HEK293 (cell line): ENCODE measurements at regions not wholly inside any gene's neighbourhood (a gene's known extent, or its start where the extent isn't known, plus 50 kb on each side); places are given as distances from the start of the nearest gene placed in this dataset.

Source experiments
- CTCF ChIA-PET: fragments of 350-600 bp; formaldehyde crosslinking; extraction: SDS; loops from one replicate; lab custom pipeline; 2021; ENCODE audit warnings: antibody characterized with exemption; lab: Yijun Ruan, JAX
- POLR2A ChIA-PET: fragments of 300-600 bp; formaldehyde crosslinking; extraction: SDS; loops from one replicate; lab custom pipeline; 2020; ENCODE audit warnings: antibody characterized with exemption, inconsistent platforms; lab: Yijun Ruan, JAX
- H3K27ac ChIP-seq: fragments of 200-500 bp; sonication (Bioruptor generic); 2 replicates; pipeline ENCODE4 v1.5.1; 2014; ENCODE audit warnings: low read depth, low read length, control low read depth, inconsistent platforms; ENCODE audit errors: extremely low read depth
- H3K36me3 ChIP-seq, 2 experiments: fragments of 200-500 bp in 1 of 2; sonication (Bioruptor generic) in 1 of 2; 1 replicate in 1 of 2; 2 replicates in 1 of 2; pipeline ENCODE4 v1.5.1; 2014 to 2017; ENCODE audit warnings: inconsistent platforms in 2 of 2, low read length in 2 of 2; ENCODE audit not compliant: control insufficient read depth in 2 of 2, insufficient read depth in 1 of 2
- H3K4me1 ChIP-seq: fragments of 200-500 bp; sonication (Bioruptor generic); 2 replicates; pipeline ENCODE4 v1.5.1; 2014; ENCODE audit warnings: mild to moderate bottlenecking, low read length, inconsistent platforms; ENCODE audit not compliant: control insufficient read depth, insufficient read depth
- H3K4me3 ChIP-seq: 2 replicates; pipeline ENCODE4 v1.5.1; 2011; ENCODE audit warnings: low read depth, mild to moderate bottlenecking, control low read depth, low read length, moderate library complexity
- H3K9me3 ChIP-seq: fragments of 200-500 bp; sonication (Bioruptor generic); 2 replicates; pipeline ENCODE4 v1.5.1; 2014; ENCODE audit warnings: low read depth, low read length, inconsistent platforms; ENCODE audit not compliant: control insufficient read depth, insufficient read depth
- BCL6B ChIP-seq: fragments of 450-650 bp; formaldehyde crosslinking; IDR thresholded peaks from 2 replicates; pipeline ENCODE4 v1.5.1; 2017; ENCODE audit warnings: missing biosample characterization, missing genetic modification characterization
- SP3 ChIP-seq: fragments of 450-650 bp; formaldehyde crosslinking; IDR thresholded peaks from 2 replicates; pipeline ENCODE4 v1.5.1; 2016; ENCODE audit warnings: missing biosample characterization, missing genetic modification characterization
- SP7 ChIP-seq: fragments of 450-650 bp; formaldehyde crosslinking; IDR thresholded peaks from 2 replicates; pipeline ENCODE4 v1.5.1; 2016; ENCODE audit warnings: missing biosample characterization, missing genetic modification characterization
- ZNF138 ChIP-seq: fragments of 450-650 bp; formaldehyde crosslinking; IDR thresholded peaks from 2 replicates; pipeline ENCODE4 v1.5.1; 2016; ENCODE audit warnings: missing biosample characterization, missing genetic modification characterization, borderline replicate concordance
- ZNF140 ChIP-seq: fragments of 450-650 bp; formaldehyde crosslinking; IDR thresholded peaks from 2 replicates; pipeline ENCODE4 v1.5.1; 2016; ENCODE audit warnings: missing biosample characterization, missing genetic modification characterization
- ZNF2 ChIP-seq: fragments of 450-650 bp; formaldehyde crosslinking; IDR thresholded peaks from 2 replicates; pipeline ENCODE4 v1.5.1; 2016; ENCODE audit warnings: missing biosample characterization, missing genetic modification characterization
- ZNF354C ChIP-seq: fragments of 450-650 bp; formaldehyde crosslinking; IDR thresholded peaks from 2 replicates; pipeline ENCODE4 v1.5.1; 2016; ENCODE audit warnings: missing biosample characterization, missing genetic modification characterization, low read depth, borderline replicate concordance
- ZNF391 ChIP-seq: fragments of 450-650 bp; formaldehyde crosslinking; IDR thresholded peaks from 2 replicates; pipeline ENCODE4 v1.5.1; 2016; ENCODE audit warnings: low read depth, missing biosample characterization, missing genetic modification characterization, borderline replicate concordance
- ZNF423 ChIP-seq: fragments of 450-650 bp; formaldehyde crosslinking; IDR thresholded peaks from 2 replicates; pipeline ENCODE4 v1.5.1; 2016; ENCODE audit warnings: missing biosample characterization, missing genetic modification characterization
- ZNF473 ChIP-seq: fragments of 450-650 bp; formaldehyde crosslinking; IDR thresholded peaks from 2 replicates; pipeline ENCODE4 v1.5.1; 2017; ENCODE audit warnings: missing biosample characterization, missing genetic modification characterization
- ZNF549 ChIP-seq: fragments of 450-650 bp; IDR thresholded peaks from 2 replicates; pipeline ENCODE4 v1.5.1; 2018; ENCODE audit warnings: missing biosample characterization, missing genetic modification characterization, mild to moderate bottlenecking, inconsistent platforms, moderate library complexity
- ZNF580 ChIP-seq: fragments of 450-650 bp; formaldehyde crosslinking; IDR thresholded peaks from 2 replicates; pipeline ENCODE4 v1.5.1; 2016; ENCODE audit warnings: missing biosample characterization, missing genetic modification characterization
- ZNF629 ChIP-seq: fragments of 450-650 bp; formaldehyde crosslinking; IDR thresholded peaks from 2 replicates; pipeline ENCODE4 v1.5.1; 2017; ENCODE audit warnings: missing biosample characterization, missing genetic modification characterization
- ZNF670 ChIP-seq: fragments of 450-650 bp; formaldehyde crosslinking; IDR thresholded peaks from 2 replicates; pipeline ENCODE4 v1.5.1; 2016; ENCODE audit warnings: missing biosample characterization, missing genetic modification characterization, low read depth
- TF ChIP-seq, protein P1 (sequence below): fragments of 450-650 bp; formaldehyde crosslinking; conservative IDR thresholded peaks from 2 replicates; pipeline ENCODE4 v1.5.1; 2016; ENCODE audit warnings: low read depth, missing biosample characterization, missing genetic modification characterization
- TF ChIP-seq, protein P2 (sequence below): fragments of 450-650 bp; formaldehyde crosslinking; IDR thresholded peaks from 2 replicates; pipeline ENCODE4 v1.5.1; 2017; ENCODE audit warnings: missing biosample characterization, missing genetic modification characterization
- TF ChIP-seq, protein P3 (sequence below): IDR thresholded peaks from 2 replicates; pipeline ENCODE4 v1.6.1; 2011; ENCODE audit warnings: mild to moderate bottlenecking, low read depth, low read length, borderline replicate concordance
- TF ChIP-seq, protein P4 (sequence below): fragments of 450-650 bp; formaldehyde crosslinking; IDR thresholded peaks from 2 replicates; pipeline ENCODE4 v1.5.0; 2017; ENCODE audit warnings: missing biosample characterization, missing genetic modification characterization, borderline replicate concordance

DNA sequence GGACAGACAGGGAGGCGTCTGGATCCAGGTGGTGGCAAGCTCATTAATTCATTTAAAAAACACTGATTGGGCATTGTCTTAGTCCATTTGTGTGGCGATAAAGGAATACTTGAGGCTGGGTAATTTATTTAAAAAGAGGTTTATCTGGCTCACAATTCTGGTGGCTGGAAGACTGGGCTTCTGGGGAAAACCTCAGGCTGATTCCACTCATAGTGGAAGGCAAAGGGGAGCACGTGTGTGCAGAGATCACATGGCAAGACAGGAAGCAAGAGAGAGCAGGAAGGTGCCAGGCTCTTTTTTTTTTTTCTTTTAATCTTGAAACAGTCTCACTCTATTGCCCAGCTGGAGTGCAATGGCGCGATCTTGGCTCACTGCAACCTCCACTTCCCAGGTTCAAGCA lies 100.2 kb upstream of the METTL14 start:
- Histone ChIP-seq H3K9me3 (no peaks in the 10 kb centered on the region), H3K4me3 (no peak overlapping the region), H3K4me1 (no peaks in the 10 kb centered on the region), H3K36me3 (no peaks in the 10 kb centered on the region), H3K27ac (no peak overlapping the region)
- ChIA-PET POLR2A (no interaction called here), CTCF (no interaction called here)
- TF ChIP-seq ZNF2 (no peak), ZNF138 (tag by site-specific recombination) (no peak), ZNF629 (tag by site-specific recombination) (no peak), ZNF473 (no peak), ZNF549 (tag by site-specific recombination) (no peak), ZNF354C (tag by site-specific recombination) (no peak), BCL6B (tag by site-specific recombination) (no peak), SP7 (tag by site-specific recombination) (no peak), ZNF580 (tag by site-specific recombination) (no peak), SP3 (tag by site-specific recombination) (no peak), ZNF140 (no peak), ZNF391 (tag by site-specific recombination) (no peak), ZNF670 (tag by site-specific recombination) (no peak), ZNF423 (tag by site-specific recombination) (no peak)
- TF ChIP-seq, protein P1, sequence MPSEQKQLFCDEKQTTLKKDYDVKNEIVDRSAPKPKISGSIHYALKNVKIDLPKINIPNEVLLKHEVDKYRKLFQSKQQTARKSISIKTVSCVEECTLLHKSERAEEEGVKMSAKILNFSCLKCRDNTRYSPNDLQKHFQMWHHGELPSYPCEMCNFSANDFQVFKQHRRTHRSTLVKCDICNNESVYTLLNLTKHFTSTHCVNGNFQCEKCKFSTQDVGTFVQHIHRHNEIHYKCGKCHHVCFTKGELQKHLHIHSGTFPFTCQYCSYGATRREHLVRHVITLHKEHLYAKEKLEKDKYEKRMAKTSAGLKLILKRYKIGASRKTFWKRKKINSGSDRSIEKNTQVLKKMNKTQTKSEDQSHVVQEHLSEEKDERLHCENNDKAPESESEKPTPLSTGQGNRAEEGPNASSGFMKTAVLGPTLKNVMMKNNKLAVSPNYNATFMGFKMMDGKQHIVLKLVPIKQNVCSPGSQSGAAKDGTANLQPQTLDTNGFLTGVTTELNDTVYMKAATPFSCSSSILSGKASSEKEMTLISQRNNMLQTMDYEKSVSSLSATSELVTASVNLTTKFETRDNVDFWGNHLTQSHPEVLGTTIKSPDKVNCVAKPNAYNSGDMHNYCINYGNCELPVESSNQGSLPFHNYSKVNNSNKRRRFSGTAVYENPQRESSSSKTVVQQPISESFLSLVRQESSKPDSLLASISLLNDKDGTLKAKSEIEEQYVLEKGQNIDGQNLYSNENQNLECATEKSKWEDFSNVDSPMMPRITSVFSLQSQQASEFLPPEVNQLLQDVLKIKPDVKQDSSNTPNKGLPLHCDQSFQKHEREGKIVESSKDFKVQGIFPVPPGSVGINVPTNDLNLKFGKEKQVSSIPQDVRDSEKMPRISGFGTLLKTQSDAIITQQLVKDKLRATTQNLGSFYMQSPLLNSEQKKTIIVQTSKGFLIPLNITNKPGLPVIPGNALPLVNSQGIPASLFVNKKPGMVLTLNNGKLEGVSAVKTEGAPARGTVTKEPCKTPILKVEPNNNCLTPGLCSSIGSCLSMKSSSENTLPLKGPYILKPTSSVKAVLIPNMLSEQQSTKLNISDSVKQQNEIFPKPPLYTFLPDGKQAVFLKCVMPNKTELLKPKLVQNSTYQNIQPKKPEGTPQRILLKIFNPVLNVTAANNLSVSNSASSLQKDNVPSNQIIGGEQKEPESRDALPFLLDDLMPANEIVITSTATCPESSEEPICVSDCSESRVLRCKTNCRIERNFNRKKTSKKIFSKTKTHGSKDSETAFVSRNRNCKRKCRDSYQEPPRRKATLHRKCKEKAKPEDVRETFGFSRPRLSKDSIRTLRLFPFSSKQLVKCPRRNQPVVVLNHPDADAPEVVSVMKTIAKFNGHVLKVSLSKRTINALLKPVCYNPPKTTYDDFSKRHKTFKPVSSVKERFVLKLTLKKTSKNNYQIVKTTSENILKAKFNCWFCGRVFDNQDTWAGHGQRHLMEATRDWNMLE (tag by site-specific recombination), result no peak
- TF ChIP-seq, protein P2, sequence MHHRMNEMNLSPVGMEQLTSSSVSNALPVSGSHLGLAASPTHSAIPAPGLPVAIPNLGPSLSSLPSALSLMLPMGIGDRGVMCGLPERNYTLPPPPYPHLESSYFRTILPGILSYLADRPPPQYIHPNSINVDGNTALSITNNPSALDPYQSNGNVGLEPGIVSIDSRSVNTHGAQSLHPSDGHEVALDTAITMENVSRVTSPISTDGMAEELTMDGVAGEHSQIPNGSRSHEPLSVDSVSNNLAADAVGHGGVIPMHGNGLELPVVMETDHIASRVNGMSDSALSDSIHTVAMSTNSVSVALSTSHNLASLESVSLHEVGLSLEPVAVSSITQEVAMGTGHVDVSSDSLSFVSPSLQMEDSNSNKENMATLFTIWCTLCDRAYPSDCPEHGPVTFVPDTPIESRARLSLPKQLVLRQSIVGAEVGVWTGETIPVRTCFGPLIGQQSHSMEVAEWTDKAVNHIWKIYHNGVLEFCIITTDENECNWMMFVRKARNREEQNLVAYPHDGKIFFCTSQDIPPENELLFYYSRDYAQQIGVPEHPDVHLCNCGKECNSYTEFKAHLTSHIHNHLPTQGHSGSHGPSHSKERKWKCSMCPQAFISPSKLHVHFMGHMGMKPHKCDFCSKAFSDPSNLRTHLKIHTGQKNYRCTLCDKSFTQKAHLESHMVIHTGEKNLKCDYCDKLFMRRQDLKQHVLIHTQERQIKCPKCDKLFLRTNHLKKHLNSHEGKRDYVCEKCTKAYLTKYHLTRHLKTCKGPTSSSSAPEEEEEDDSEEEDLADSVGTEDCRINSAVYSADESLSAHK, result no peak
- TF ChIP-seq, protein P3, sequence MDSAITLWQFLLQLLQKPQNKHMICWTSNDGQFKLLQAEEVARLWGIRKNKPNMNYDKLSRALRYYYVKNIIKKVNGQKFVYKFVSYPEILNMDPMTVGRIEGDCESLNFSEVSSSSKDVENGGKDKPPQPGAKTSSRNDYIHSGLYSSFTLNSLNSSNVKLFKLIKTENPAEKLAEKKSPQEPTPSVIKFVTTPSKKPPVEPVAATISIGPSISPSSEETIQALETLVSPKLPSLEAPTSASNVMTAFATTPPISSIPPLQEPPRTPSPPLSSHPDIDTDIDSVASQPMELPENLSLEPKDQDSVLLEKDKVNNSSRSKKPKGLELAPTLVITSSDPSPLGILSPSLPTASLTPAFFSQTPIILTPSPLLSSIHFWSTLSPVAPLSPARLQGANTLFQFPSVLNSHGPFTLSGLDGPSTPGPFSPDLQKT, result no peak
- TF ChIP-seq, protein P4, sequence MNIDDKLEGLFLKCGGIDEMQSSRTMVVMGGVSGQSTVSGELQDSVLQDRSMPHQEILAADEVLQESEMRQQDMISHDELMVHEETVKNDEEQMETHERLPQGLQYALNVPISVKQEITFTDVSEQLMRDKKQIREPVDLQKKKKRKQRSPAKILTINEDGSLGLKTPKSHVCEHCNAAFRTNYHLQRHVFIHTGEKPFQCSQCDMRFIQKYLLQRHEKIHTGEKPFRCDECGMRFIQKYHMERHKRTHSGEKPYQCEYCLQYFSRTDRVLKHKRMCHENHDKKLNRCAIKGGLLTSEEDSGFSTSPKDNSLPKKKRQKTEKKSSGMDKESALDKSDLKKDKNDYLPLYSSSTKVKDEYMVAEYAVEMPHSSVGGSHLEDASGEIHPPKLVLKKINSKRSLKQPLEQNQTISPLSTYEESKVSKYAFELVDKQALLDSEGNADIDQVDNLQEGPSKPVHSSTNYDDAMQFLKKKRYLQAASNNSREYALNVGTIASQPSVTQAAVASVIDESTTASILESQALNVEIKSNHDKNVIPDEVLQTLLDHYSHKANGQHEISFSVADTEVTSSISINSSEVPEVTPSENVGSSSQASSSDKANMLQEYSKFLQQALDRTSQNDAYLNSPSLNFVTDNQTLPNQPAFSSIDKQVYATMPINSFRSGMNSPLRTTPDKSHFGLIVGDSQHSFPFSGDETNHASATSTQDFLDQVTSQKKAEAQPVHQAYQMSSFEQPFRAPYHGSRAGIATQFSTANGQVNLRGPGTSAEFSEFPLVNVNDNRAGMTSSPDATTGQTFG (tag by site-specific recombination), result no peak
